ENCODE measurements at regions not wholly inside any gene's neighbourhood (a gene's known extent, or its start where the extent isn't known, plus 50 kb on each side); places are given as distances from the start of the nearest gene placed in this dataset.
"Not testable (repeated sequence)": the region's sequence is repeated elsewhere in the genome, so short reads cannot be mapped to it uniquely, and the experiment has no call there.

- peaks cover 6 to 14% of the 10 kb centered on the region in 2 donors for H3K9me3 Mint-ChIP-seq
- no peak for DNase-seq (ENCODE audit: low spot score in 2 of 2)
- H3K36me3 Mint-ChIP-seq: peaks cover 0 to 6% of the 10 kb centered on the region in 2 donors
- ATAC-seq: no peak
- H3K27ac Mint-ChIP-seq: no peak overlapping the region
These were observed 90.1 kb downstream of the OAT start for GRCh38 chr10:124328477-124329220.

GRCh38 chr10:124325998-124326636 is 92.6 kb downstream of the OAT start:
- Mint-ChIP-seq H3K9me3 (no peaks in the 10 kb centered on the region), H3K36me3 (no peaks in the 10 kb centered on the region), H3K27ac (no peak overlapping the region)
- no peak for DNase-seq (ENCODE audit: low spot score in 2 of 2)
- ATAC-seq: no peak

- no peak for DNase-seq (ENCODE audit: low spot score in 2 of 2)
- H3K9me3 Mint-ChIP-seq: no peaks in the 10 kb centered on the region
- no peaks in the 10 kb centered on the region for H3K36me3 Mint-ChIP-seq
- H3K27ac Mint-ChIP-seq: no peak overlapping the region
- no peak for ATAC-seq
These were observed 93.1 kb downstream of the OAT start for GRCh38 chr10:124325633-124325914.

GRCh38 chr10:124324856-124325632 is 93.7 kb downstream of the OAT start:
- DNase-seq (ENCODE audit: low spot score in 2 of 2) (no peak), ATAC-seq (no peak)
- no peaks in the 10 kb centered on the region for H3K9me3 Mint-ChIP-seq
- no peak overlapping the region for H3K27ac Mint-ChIP-seq
- H3K36me3 Mint-ChIP-seq: no peaks in the 10 kb centered on the region

GRCh38 chr10:124324451-124324850 is 94.3 kb downstream of the OAT start:
- DNase-seq (ENCODE audit: low spot score in 2 of 2): no peak
- no peak for ATAC-seq
- Mint-ChIP-seq H3K27ac (no peak overlapping the region), H3K36me3 (no peaks in the 10 kb centered on the region), H3K9me3 (no peaks in the 10 kb centered on the region)

- no peak overlapping the region for H3K27ac Mint-ChIP-seq
- DNase-seq (ENCODE audit: low spot score in 2 of 2) (no peak), ATAC-seq (no peak)
- no peaks in the 10 kb centered on the region for H3K36me3 Mint-ChIP-seq
- no peaks in the 10 kb centered on the region for H3K9me3 Mint-ChIP-seq
These were observed 94.9 kb downstream of the OAT start for GRCh38 chr10:124323806-124324205.

- ATAC-seq (no peak), DNase-seq (ENCODE audit: low spot score in 2 of 2) (no peak)
- no peaks in the 10 kb centered on the region for H3K36me3 Mint-ChIP-seq
- H3K27ac Mint-ChIP-seq: no peak overlapping the region
- no peaks in the 10 kb centered on the region for H3K9me3 Mint-ChIP-seq
These were observed 95.5 kb downstream of the OAT start for GRCh38 chr10:124323111-124323725.

GRCh38 chr10:124322191-124322980 is 96.3 kb downstream of the OAT start:
- no peaks in the 10 kb centered on the region for H3K9me3 Mint-ChIP-seq
- no peak for ATAC-seq
- H3K36me3 Mint-ChIP-seq: no peaks in the 10 kb centered on the region
- no peak for DNase-seq (ENCODE audit: low spot score in 2 of 2)
- no peak overlapping the region for H3K27ac Mint-ChIP-seq

GRCh38 chr10:124321433-124322089 is 97.2 kb downstream of the OAT start:
- no peak for DNase-seq (ENCODE audit: low spot score in 2 of 2)
- Mint-ChIP-seq H3K36me3 (no peaks in the 10 kb centered on the region), H3K27ac (no peak overlapping the region), H3K9me3 (no peaks in the 10 kb centered on the region)
- no peak for ATAC-seq

GRCh38 chr10:124320778-124321432 is 97.8 kb downstream of the OAT start:
- no peak for DNase-seq (ENCODE audit: low spot score in 2 of 2)
- no peaks in the 10 kb centered on the region for H3K36me3 Mint-ChIP-seq
- ATAC-seq: no peak

GRCh38 chr10:124319926-124320391 is 98.8 kb downstream of the OAT start:
- H3K36me3 Mint-ChIP-seq: no peaks in the 10 kb centered on the region
- no peak for DNase-seq (ENCODE audit: low spot score in 2 of 2)
- H3K9me3 Mint-ChIP-seq: peaks cover 0 to 4% of the 10 kb centered on the region in 2 donors
- H3K27ac Mint-ChIP-seq: no peak overlapping the region
- no peak for ATAC-seq

More at GRCh38 chr10:124320778-124321432, 97.8 kb downstream of the OAT start:
- Mint-ChIP-seq H3K9me3 (no peaks in the 10 kb centered on the region), H3K27ac (no peak overlapping the region)

- H3K36me3 Mint-ChIP-seq; ATAC-seq; DNase-seq (ENCODE audit: low spot score in 2 of 2); H3K27ac Mint-ChIP-seq; H3K9me3 Mint-ChIP-seq: not testable (repeated sequence)
These were observed 99.2 kb downstream of the OAT start for GRCh38 chr10:124319520-124319919.

GRCh38 chr10:124318811-124319210 is 99.9 kb downstream of the OAT start:
- Mint-ChIP-seq H3K27ac (no peak overlapping the region), H3K36me3 (no peaks in the 10 kb centered on the region), H3K9me3 (peaks cover 0 to 10% of the 10 kb centered on the region in 2 donors)
- DNase-seq (ENCODE audit: low spot score in 2 of 2): no peak
- ATAC-seq: no peak

- ATAC-seq: no peak
- H3K36me3 Mint-ChIP-seq: no peaks in the 10 kb centered on the region
These were observed 100.6 kb downstream of the OAT start for GRCh38 chr10:124318076-124318475.

GRCh38 chr10:124316326-124316725 is 102.4 kb downstream of the OAT start:
- Mint-ChIP-seq H3K27ac (no peak overlapping the region), H3K36me3 (no peaks in the 10 kb centered on the region), H3K9me3 (peaks cover 0 to 14% of the 10 kb centered on the region in 2 donors)
- DNase-seq (ENCODE audit: low spot score in 2 of 2) (no peak), ATAC-seq (no peak)

More at GRCh38 chr10:124318076-124318475, 100.6 kb downstream of the OAT start:
- no peak for DNase-seq (ENCODE audit: low spot score in 2 of 2)
- Mint-ChIP-seq H3K27ac (no peak overlapping the region), H3K9me3 (peaks cover 0 to 10% of the 10 kb centered on the region in 2 donors)
